Liver (tissue), 8 donors: ENCODE measurements at regions not wholly inside any gene's neighbourhood (a gene's known extent, or its start where the extent isn't known, plus 50 kb on each side); places are given as distances from the start of the nearest gene placed in this dataset.

ENCODE experiments used
- DNase-seq: peaks from one replicate; pipeline ENCODE4 v3.0.0-alpha.2; 2017; ENCODE audit warnings: low spot score
- H3K27ac ChIP-seq, 2 donors: one replicate each; pipeline ENCODE4 v1.7.0; 2013; ENCODE audit warnings: inconsistent platforms in 2 of 2, low read length in 2 of 2, control low read depth in 1 of 2, low read depth in 1 of 2, mild to moderate bottlenecking in 1 of 2
- H3K27me3 ChIP-seq, 4 donors: one replicate each; pipeline versions ENCODE4 v1.6.1 to v1.7.0; 2013; ENCODE audit warnings: low read length in 3 of 4, inconsistent platforms in 1 of 4, mild to moderate bottlenecking in 1 of 4, moderate library complexity in 1 of 4; ENCODE audit not compliant: control insufficient read depth in 4 of 4, insufficient read depth in 4 of 4
- H3K36me3 ChIP-seq, 4 donors: one replicate each; pipeline versions ENCODE4 v1.6.1 to v1.7.0; 2013; ENCODE audit warnings: low read length in 3 of 4, mild to moderate bottlenecking in 3 of 4, low read depth in 1 of 4, moderate library complexity in 1 of 4; ENCODE audit not compliant: control insufficient read depth in 4 of 4, insufficient read depth in 3 of 4
- H3K4me1 ChIP-seq, 4 donors: one replicate each; pipeline versions ENCODE4 v1.6.1 to v1.7.0; 2013; ENCODE audit warnings: low read length in 3 of 4, mild to moderate bottlenecking in 3 of 4, moderate library complexity in 1 of 4; ENCODE audit not compliant: control insufficient read depth in 4 of 4, insufficient read depth in 4 of 4
- H3K4me3 ChIP-seq, 3 donors: one replicate each; pipeline versions ENCODE4 v1.6.1 to v1.7.0; 2013; ENCODE audit warnings: low read length in 3 of 3, control low read depth in 1 of 3, low read depth in 1 of 3, mild to moderate bottlenecking in 1 of 3
- H3K9ac ChIP-seq, 2 donors: one replicate each; pipeline ENCODE4 v1.7.0; 2013; ENCODE audit warnings: low read length in 2 of 2, mild to moderate bottlenecking in 2 of 2, moderate library complexity in 2 of 2, control low read depth in 1 of 2, low read depth in 1 of 2
- H3K9me3 ChIP-seq, 4 donors: one replicate each; pipeline versions ENCODE4 v1.6.1 to v1.7.0; 2013; ENCODE audit warnings: low read length in 3 of 4; ENCODE audit not compliant: control insufficient read depth in 4 of 4
- EGR1 ChIP-seq, 2 donors: IDR thresholded peaks; 2 replicates each; pipeline ENCODE4 v1.6.1; 2016 to 2018; ENCODE audit warnings: antibody characterized with exemption in 2 of 2, low read depth in 2 of 2
- FOXA1 ChIP-seq: IDR thresholded peaks from 2 replicates; pipeline ENCODE4 v1.6.1; 2016; ENCODE audit warnings: antibody characterized with exemption
- FOXA2 ChIP-seq: IDR thresholded peaks from 2 replicates; pipeline ENCODE4 v1.6.1; 2016; ENCODE audit warnings: antibody characterized with exemption
- GABPA ChIP-seq, 2 donors: IDR thresholded peaks in 1 of 2; conservative IDR thresholded peaks in 1 of 2; 2 replicates each; pipeline ENCODE4 v1.6.1; 2016; ENCODE audit warnings: antibody characterized with exemption in 2 of 2, mild to moderate bottlenecking in 1 of 2, moderate library complexity in 1 of 2
- HNF4A ChIP-seq, 2 donors: conservative IDR thresholded peaks; 2 replicates each; pipeline ENCODE4 v1.6.1; 2016; ENCODE audit warnings: antibody characterized with exemption in 2 of 2, mild to moderate bottlenecking in 2 of 2
- JUND ChIP-seq, 2 donors: IDR thresholded peaks; 2 replicates each; pipeline ENCODE4 v1.6.1; 2016; ENCODE audit warnings: antibody characterized with exemption in 2 of 2
- NR2F2 ChIP-seq: IDR thresholded peaks from 2 replicates; pipeline ENCODE4 v1.6.1; 2016; ENCODE audit warnings: antibody characterized with exemption
- RAD21 ChIP-seq, 2 donors: IDR thresholded peaks; 2 replicates each; pipeline ENCODE4 v1.6.1; 2016; ENCODE audit warnings: antibody characterized with exemption in 2 of 2, mild to moderate bottlenecking in 2 of 2
- SP1 ChIP-seq: IDR thresholded peaks from 2 replicates; pipeline ENCODE4 v1.6.1; 2018; ENCODE audit warnings: antibody characterized with exemption, mild to moderate bottlenecking
- TAF1 ChIP-seq: conservative IDR thresholded peaks from 2 replicates; pipeline ENCODE4 v1.6.1; 2016; ENCODE audit warnings: antibody characterized with exemption, mild to moderate bottlenecking
- YY1 ChIP-seq: IDR thresholded peaks from 2 replicates; pipeline ENCODE4 v1.6.1; 2016; ENCODE audit warnings: antibody characterized with exemption, mild to moderate bottlenecking
- WGBS: extraction: QIAGEN DNeasy Blood & Tissue Kit; methylation state at CpG from one replicate; pipeline ENCODE4 v1.1.7; 2013; 5-methylcytosine and 5-hydroxymethylcytosine counted together
- TF ChIP-seq, protein P1 (sequence below): IDR thresholded peaks from 2 replicates; pipeline ENCODE4 v1.6.1; 2016; ENCODE audit warnings: antibody characterized with exemption, mild to moderate bottlenecking
- TF ChIP-seq, protein P2 (sequence below): IDR thresholded peaks from 2 replicates; pipeline ENCODE4 v1.6.1; 2016; ENCODE audit warnings: antibody characterized with exemption
- TF ChIP-seq, protein P3 (sequence below): IDR thresholded peaks from 2 replicates; pipeline ENCODE4 v1.6.1; 2016; ENCODE audit warnings: antibody characterized with exemption
- TF ChIP-seq, protein P4 (sequence below): fragments of 150-350 bp; IDR thresholded peaks from 2 replicates; pipeline ENCODE4 v1.5.1; 2017; ENCODE audit warnings: improper control_type of control experiment, low read depth, low read length; ENCODE audit not compliant: missing input control
- donor health status: healthy.
- donor health status: healthy.
- donor health status: healthy.
- donor health status: healthy.
- donor health status: healthy.

DNA sequence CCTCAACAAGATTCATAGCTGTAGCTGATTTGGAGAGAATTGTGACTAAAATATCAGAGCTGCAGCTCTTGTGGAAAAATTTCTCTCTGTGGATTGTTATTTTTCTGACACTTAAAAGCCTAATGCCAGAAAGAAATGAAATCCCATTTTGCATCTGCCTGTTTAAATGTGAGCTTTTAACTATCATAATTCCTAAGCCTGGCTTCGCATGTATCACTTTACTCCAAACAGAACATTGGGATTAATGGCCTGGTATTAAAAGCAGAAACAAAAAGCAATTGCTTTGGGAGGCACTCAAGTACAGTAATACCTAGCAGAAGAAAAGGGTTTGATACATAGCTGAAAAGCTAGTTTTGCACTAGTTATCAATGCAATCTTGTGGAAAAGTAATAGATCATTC lies 164.2 kb upstream of the FSHR start:
- no peaks in the 10 kb centered on the region for H3K36me3 ChIP-seq
- no peak overlapping the region for H3K4me3 ChIP-seq
- H3K4me1 ChIP-seq, result no peaks in the 10 kb centered on the region
- 63% methylated on average over 1 of the region's 1 CpG for WGBS
- H3K9me3 ChIP-seq, result peaks cover 0 to 7% (median 2%) of the 10 kb centered on the region in 4 donors
- no peak overlapping the region for H3K27ac ChIP-seq
- no peak for TF ChIP-seq FOXA1
- TF ChIP-seq HNF4A (conservative IDR thresholded peaks at IDR 0.05), result no peak
- TF ChIP-seq JUND (IDR thresholded peaks at IDR 0.05), result no peak
- no peak for TF ChIP-seq FOXA2
- TF ChIP-seq TAF1, result no peak
- H3K27me3 ChIP-seq, result no peaks in the 10 kb centered on the region
- no peak for DNase-seq
- H3K9ac ChIP-seq, result no peak overlapping the region

DNA sequence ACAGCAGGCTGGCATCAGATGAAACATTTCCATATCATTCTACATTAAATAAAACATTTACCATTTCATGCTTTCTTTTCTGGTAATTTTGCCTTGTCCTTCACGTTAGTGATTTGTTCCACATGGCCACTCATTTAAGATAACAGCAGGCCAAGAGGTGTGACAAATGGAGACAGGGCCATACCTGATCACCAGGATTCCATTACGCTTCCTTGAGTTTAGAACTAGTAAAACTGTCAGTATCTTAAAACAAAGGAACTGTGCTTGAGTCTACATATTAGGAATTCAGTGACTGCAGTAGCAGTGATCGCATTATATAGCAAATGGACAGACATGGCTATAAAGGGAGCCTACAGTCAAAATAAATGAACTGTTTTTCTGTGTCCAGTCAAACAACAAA lies 155.1 kb upstream of the FSHR start:
- H3K9me3 ChIP-seq, result no peaks in the 10 kb centered on the region
- H3K4me1 ChIP-seq, result no peaks in the 10 kb centered on the region
- no peaks in the 10 kb centered on the region for H3K27me3 ChIP-seq
- H3K36me3 ChIP-seq, result no peaks in the 10 kb centered on the region
- no peak overlapping the region for H3K27ac ChIP-seq
- no peak overlapping the region for H3K4me3 ChIP-seq
- TF ChIP-seq FOXA1 (no peak), EGR1 (IDR thresholded peaks at IDR 0.05; ENCODE audit: low read depth in 2 of 2) (no peak), SP1 (no peak), TAF1 (no peak), RAD21 (IDR thresholded peaks at IDR 0.05) (no peak), YY1 (no peak), NR2F2 (no peak), GABPA (IDR thresholded peaks at IDR 0.05 in 1 of 2, conservative IDR thresholded peaks at IDR 0.05 in 1 of 2) (no peak)
- TF ChIP-seq, protein P1, sequence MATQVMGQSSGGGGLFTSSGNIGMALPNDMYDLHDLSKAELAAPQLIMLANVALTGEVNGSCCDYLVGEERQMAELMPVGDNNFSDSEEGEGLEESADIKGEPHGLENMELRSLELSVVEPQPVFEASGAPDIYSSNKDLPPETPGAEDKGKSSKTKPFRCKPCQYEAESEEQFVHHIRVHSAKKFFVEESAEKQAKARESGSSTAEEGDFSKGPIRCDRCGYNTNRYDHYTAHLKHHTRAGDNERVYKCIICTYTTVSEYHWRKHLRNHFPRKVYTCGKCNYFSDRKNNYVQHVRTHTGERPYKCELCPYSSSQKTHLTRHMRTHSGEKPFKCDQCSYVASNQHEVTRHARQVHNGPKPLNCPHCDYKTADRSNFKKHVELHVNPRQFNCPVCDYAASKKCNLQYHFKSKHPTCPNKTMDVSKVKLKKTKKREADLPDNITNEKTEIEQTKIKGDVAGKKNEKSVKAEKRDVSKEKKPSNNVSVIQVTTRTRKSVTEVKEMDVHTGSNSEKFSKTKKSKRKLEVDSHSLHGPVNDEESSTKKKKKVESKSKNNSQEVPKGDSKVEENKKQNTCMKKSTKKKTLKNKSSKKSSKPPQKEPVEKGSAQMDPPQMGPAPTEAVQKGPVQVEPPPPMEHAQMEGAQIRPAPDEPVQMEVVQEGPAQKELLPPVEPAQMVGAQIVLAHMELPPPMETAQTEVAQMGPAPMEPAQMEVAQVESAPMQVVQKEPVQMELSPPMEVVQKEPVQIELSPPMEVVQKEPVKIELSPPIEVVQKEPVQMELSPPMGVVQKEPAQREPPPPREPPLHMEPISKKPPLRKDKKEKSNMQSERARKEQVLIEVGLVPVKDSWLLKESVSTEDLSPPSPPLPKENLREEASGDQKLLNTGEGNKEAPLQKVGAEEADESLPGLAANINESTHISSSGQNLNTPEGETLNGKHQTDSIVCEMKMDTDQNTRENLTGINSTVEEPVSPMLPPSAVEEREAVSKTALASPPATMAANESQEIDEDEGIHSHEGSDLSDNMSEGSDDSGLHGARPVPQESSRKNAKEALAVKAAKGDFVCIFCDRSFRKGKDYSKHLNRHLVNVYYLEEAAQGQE, result no peak
- TF ChIP-seq, protein P2, sequence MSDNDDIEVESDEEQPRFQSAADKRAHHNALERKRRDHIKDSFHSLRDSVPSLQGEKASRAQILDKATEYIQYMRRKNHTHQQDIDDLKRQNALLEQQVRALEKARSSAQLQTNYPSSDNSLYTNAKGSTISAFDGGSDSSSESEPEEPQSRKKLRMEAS, result no peak
- TF ChIP-seq, protein P3, sequence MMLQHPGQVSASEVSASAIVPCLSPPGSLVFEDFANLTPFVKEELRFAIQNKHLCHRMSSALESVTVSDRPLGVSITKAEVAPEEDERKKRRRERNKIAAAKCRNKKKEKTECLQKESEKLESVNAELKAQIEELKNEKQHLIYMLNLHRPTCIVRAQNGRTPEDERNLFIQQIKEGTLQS, result no peak
- TF ChIP-seq, protein P4, sequence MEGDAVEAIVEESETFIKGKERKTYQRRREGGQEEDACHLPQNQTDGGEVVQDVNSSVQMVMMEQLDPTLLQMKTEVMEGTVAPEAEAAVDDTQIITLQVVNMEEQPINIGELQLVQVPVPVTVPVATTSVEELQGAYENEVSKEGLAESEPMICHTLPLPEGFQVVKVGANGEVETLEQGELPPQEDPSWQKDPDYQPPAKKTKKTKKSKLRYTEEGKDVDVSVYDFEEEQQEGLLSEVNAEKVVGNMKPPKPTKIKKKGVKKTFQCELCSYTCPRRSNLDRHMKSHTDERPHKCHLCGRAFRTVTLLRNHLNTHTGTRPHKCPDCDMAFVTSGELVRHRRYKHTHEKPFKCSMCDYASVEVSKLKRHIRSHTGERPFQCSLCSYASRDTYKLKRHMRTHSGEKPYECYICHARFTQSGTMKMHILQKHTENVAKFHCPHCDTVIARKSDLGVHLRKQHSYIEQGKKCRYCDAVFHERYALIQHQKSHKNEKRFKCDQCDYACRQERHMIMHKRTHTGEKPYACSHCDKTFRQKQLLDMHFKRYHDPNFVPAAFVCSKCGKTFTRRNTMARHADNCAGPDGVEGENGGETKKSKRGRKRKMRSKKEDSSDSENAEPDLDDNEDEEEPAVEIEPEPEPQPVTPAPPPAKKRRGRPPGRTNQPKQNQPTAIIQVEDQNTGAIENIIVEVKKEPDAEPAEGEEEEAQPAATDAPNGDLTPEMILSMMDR, result no peak
- no peak for DNase-seq
- no peak overlapping the region for H3K9ac ChIP-seq
- WGBS, result 70% methylated on average over 3 of the region's 3 CpGs
